Loucy (cell line): ENCODE measurements at regions not wholly inside any gene's neighbourhood (a gene's known extent, or its start where the extent isn't known, plus 50 kb on each side); places are given as distances from the start of the nearest gene placed in this dataset.

Experiments
- H2AFZ ChIP-seq: fragments of 200-600 bp; sonication (generic); 2 replicates; pipeline ENCODE4 v1.6.0; 2016; ENCODE audit warnings: antibody characterized with exemption, mild to moderate bottlenecking, low read length, moderate library complexity
- H3F3A ChIP-seq: fragments of 200-600 bp; 2 replicates; pipeline ENCODE4 v1.6.0; 2016; ENCODE audit warnings: antibody characterized with exemption, low read depth, mild to moderate bottlenecking
- H3K27me3 ChIP-seq: fragments of 200-600 bp; sonication (generic); 2 replicates; pipeline ENCODE4 v1.6.1; 2014; ENCODE audit warnings: low read length, mild to moderate bottlenecking; ENCODE audit not compliant: insufficient read depth, poor library complexity, severe bottlenecking
- H3K36me3 ChIP-seq: fragments of 200-600 bp; sonication (generic); 2 replicates; pipeline ENCODE4 v1.6.1; 2016; ENCODE audit warnings: low read length; ENCODE audit not compliant: insufficient read depth
- H3K4me1 ChIP-seq: fragments of 200-600 bp; sonication (generic); 2 replicates; pipeline ENCODE4 v1.5.1; 2014; ENCODE audit warnings: low read length, mild to moderate bottlenecking; ENCODE audit not compliant: insufficient read depth, poor library complexity, severe bottlenecking
- H3K4me2 ChIP-seq: fragments of 200-600 bp; sonication (generic); 2 replicates; pipeline ENCODE4 v1.6.0; 2014; ENCODE audit warnings: antibody characterized with exemption, low read length, low read depth, mild to moderate bottlenecking; ENCODE audit not compliant: poor library complexity, severe bottlenecking
- H3K4me3 ChIP-seq: fragments of 200-600 bp; sonication (generic); 2 replicates; pipeline ENCODE4 v1.5.1; 2014; ENCODE audit warnings: low read length, mild to moderate bottlenecking, mixed read lengths; ENCODE audit not compliant: poor library complexity, severe bottlenecking
- H3K79me2 ChIP-seq: fragments of 200-600 bp; sonication (generic); 2 replicates; pipeline ENCODE4 v1.6.1; 2014; ENCODE audit warnings: low read length; ENCODE audit not compliant: insufficient read depth
- H3K9ac ChIP-seq: fragments of 200-600 bp; sonication (generic); 2 replicates; pipeline ENCODE4 v1.6.0; 2014; ENCODE audit warnings: mild to moderate bottlenecking, low read depth, low read length, moderate library complexity; ENCODE audit not compliant: poor library complexity, severe bottlenecking
- H3K9me2 ChIP-seq: fragments of 200-600 bp; sonication (generic); replicated peaks from 2 replicates; pipeline ENCODE4 v1.6.1; 2016; ENCODE audit warnings: low read depth, low read length, mixed read lengths
- H3K9me3 ChIP-seq: fragments of 200-600 bp; sonication (generic); 2 replicates; pipeline ENCODE4 v1.6.1; 2014; ENCODE audit warnings: mild to moderate bottlenecking, antibody characterized with exemption, low read length, low read depth; ENCODE audit not compliant: insufficient read depth
- H4K20me1 ChIP-seq: fragments of 200-600 bp; sonication (generic); 2 replicates; pipeline ENCODE4 v1.6.0; 2014; ENCODE audit warnings: antibody characterized with exemption, low read length, mild to moderate bottlenecking; ENCODE audit not compliant: insufficient read depth, poor library complexity, severe bottlenecking
- EZH2phosphoT487 ChIP-seq: fragments of 200-600 bp; IDR thresholded peaks from 2 replicates; pipeline ENCODE4 v1.6.1; 2018; ENCODE audit warnings: antibody characterized with exemption, mild to moderate bottlenecking, moderate library complexity, borderline replicate concordance
- TF ChIP-seq, protein P1 (sequence below): fragments of 200-600 bp; sonication (generic); conservative IDR thresholded peaks from 2 replicates; pipeline ENCODE4 v1.5.1; 2014; ENCODE audit warnings: mild to moderate bottlenecking, antibody characterized with exemption, low read length

DNA sequence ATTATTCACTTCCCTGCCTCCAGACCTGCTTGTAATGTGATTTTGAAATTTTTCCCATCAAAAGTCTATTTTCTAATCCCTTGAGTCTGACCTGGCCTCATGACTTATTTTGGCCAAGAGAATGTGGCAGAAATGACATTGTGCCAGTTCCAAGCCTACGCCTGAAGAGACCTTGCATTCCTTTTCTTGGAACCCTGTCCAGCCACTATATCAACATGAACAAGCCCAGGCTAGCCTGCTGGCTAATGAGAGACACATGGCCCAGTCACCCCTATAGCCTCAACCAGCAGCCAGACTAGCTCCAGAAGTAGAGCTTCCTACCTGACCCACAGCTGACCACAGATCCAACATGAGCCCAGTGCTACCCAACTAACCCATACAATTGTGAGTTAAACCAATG, 121.1 kb upstream of the ACP3 start:
- no peaks in the 10 kb centered on the region for H3F3A ChIP-seq
- no peaks in the 10 kb centered on the region for H3K27me3 ChIP-seq
- no peaks in the 10 kb centered on the region for H3K9me3 ChIP-seq
- H3K9ac ChIP-seq = no peak overlapping the region
- no peaks in the 10 kb centered on the region for H4K20me1 ChIP-seq
- H3K4me1 ChIP-seq = no peaks in the 10 kb centered on the region
- no peak overlapping the region for H3K4me3 ChIP-seq
- no peaks in the 10 kb centered on the region for H3K36me3 ChIP-seq
- no peak overlapping the region for H3K4me2 ChIP-seq
- H2AFZ ChIP-seq = no peak overlapping the region
- H3K79me2 ChIP-seq = no peaks in the 10 kb centered on the region
- TF ChIP-seq EZH2phosphoT487 = no peak
- TF ChIP-seq, protein P1, sequence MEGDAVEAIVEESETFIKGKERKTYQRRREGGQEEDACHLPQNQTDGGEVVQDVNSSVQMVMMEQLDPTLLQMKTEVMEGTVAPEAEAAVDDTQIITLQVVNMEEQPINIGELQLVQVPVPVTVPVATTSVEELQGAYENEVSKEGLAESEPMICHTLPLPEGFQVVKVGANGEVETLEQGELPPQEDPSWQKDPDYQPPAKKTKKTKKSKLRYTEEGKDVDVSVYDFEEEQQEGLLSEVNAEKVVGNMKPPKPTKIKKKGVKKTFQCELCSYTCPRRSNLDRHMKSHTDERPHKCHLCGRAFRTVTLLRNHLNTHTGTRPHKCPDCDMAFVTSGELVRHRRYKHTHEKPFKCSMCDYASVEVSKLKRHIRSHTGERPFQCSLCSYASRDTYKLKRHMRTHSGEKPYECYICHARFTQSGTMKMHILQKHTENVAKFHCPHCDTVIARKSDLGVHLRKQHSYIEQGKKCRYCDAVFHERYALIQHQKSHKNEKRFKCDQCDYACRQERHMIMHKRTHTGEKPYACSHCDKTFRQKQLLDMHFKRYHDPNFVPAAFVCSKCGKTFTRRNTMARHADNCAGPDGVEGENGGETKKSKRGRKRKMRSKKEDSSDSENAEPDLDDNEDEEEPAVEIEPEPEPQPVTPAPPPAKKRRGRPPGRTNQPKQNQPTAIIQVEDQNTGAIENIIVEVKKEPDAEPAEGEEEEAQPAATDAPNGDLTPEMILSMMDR = no peak
- no peaks in the 10 kb centered on the region for H3K9me2 ChIP-seq

DNA sequence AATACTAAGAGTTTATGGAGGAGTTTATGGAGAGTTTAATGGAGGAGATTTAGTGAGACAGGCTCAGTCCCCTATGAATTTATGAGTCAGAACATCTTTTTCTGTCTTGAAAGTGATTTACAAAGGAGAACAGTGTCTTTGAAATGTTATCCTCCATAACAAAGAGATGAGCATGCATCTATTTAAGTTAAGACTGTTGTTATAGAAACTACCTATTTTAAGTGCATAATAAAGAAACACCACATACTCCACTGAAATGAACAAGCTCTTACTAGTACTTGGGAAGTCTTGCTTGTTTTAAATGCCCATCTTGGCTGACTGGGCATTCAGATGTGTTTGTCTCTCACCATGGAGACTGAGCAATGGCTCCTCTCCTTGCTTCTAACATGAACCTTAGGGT, 118.7 kb upstream of the ACP3 start:
- Histone ChIP-seq H4K20me1 (no peaks in the 10 kb centered on the region), H3F3A (no peaks in the 10 kb centered on the region), H2AFZ (no peak overlapping the region), H3K36me3 (no peaks in the 10 kb centered on the region), H3K4me3 (no peak overlapping the region), H3K4me1 (no peaks in the 10 kb centered on the region), H3K27me3 (no peaks in the 10 kb centered on the region), H3K9ac (no peak overlapping the region), H3K9me2 (no peaks in the 10 kb centered on the region), H3K79me2 (no peaks in the 10 kb centered on the region), H3K4me2 (no peak overlapping the region), H3K9me3 (no peaks in the 10 kb centered on the region)
- TF ChIP-seq, protein P1 = no peak
- TF ChIP-seq EZH2phosphoT487 = no peak

DNA sequence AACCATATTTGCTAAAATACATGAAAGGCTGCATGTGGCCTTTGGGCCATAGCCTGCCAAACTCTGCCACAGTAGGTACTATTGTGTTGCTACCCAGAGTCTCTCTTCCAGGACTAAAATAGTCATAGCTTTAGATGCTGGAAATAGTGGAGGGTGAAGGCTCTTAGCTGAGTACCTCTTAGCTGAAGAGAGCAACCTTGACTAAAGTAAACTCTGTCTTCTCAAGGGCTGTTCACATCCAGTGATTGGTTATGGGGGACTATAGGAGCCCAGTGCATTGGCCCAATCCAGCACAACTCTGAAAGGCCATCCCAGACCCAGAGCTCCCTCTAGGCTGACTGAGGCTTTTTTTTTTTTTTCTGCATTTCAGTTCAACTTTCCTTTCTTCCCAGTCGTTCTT, 117.8 kb upstream of the ACP3 start:
- Histone ChIP-seq H3K9ac (no peak overlapping the region), H4K20me1 (no peaks in the 10 kb centered on the region), H3K79me2 (no peaks in the 10 kb centered on the region), H3K4me1 (no peaks in the 10 kb centered on the region), H3K9me3 (no peaks in the 10 kb centered on the region), H3K4me2 (no peak overlapping the region), H3K27me3 (no peaks in the 10 kb centered on the region), H2AFZ (no peak overlapping the region), H3K36me3 (no peaks in the 10 kb centered on the region), H3F3A (no peaks in the 10 kb centered on the region), H3K9me2 (no peaks in the 10 kb centered on the region), H3K4me3 (no peak overlapping the region)
- TF ChIP-seq, protein P1 = no peak
- no peak for TF ChIP-seq EZH2phosphoT487
